HCT116 (cell line): ENCODE measurements at regions not wholly inside any gene's neighbourhood (a gene's known extent, or its start where the extent isn't known, plus 50 kb on each side); places are given as distances from the start of the nearest gene placed in this dataset.

Experiments
- ATAC-seq: fragments of 200-7000 bp; cut with Tn5 transposase; 2 replicates; pipeline ENCODE4 v1.9.1; 2020; ENCODE audit warnings: mild to moderate bottlenecking, moderate library complexity
- BruUV-seq: library from RNA; stranded (reverse); fragments of 400-500 nt; replicated peaks from 2 replicates; lab custom pipeline; 2021; lab: Mats Ljungman, UMichigan
- CTCF ChIA-PET: fragments of 300-600 bp; sonication (Branson Sonifier 250); formaldehyde crosslinking; loops from one replicate; lab custom pipeline; 2021; ENCODE audit warnings: antibody characterized with exemption; lab: Charles Lee
- POLR2A ChIA-PET: fragments of 300-600, 350-600 bp; sonication (Branson Sonifier 250); formaldehyde crosslinking; loops from one replicate; lab custom pipeline; 2021; ENCODE audit warnings: antibody characterized with exemption; lab: Charles Lee
- RAD21 ChIA-PET, 2 experiments: fragments of 300-600 bp; sonication (Branson Sonifier 250); formaldehyde crosslinking; loops; one replicate each; lab custom pipeline; 2023; ENCODE audit warnings: low total read pairs in 2 of 2; ENCODE audit not compliant: uncharacterized antibody in 2 of 2, unreplicated experiment in 2 of 2, low non-redundant PET in 1 of 2; lab: Charles Lee
- DNase-seq: peaks from one replicate; pipeline ENCODE4 v3.0.0-alpha.2; 2010; ENCODE audit warnings: low read depth, low spot score
- H2AFZ ChIP-seq: fragments of 200-600 bp; shearing (Covaris generic), sonication (generic); 2 replicates; pipeline ENCODE4 v1.6.1; 2017; ENCODE audit warnings: low read depth, mixed run types, mixed read lengths, antibody characterized with exemption, low read length; ENCODE audit not compliant: poor library complexity, severe bottlenecking
- H3K27ac ChIP-seq: 2 replicates; pipeline ENCODE4 v1.5.1; 2012; ENCODE audit warnings: low read depth, low read length
- H3K27me3 ChIP-seq: fragments of 200-600 bp; sonication (generic); 2 replicates; pipeline ENCODE4 v1.6.1; 2016; ENCODE audit warnings: mixed run types, low read length, mixed read lengths; ENCODE audit not compliant: insufficient read depth
- H3K36me3 ChIP-seq, 2 experiments: fragments of 200-500 bp in 1 of 2; fragments of 200-600 bp in 1 of 2; sonication (Bioruptor generic) in 1 of 2; sonication (generic) in 1 of 2; 2 replicates each; pipeline versions ENCODE4 v1.5.1 to v1.6.1; 2014 to 2016; ENCODE audit warnings: low read length in 2 of 2, inconsistent platforms in 1 of 2, mixed read lengths in 1 of 2, mixed run types in 1 of 2; ENCODE audit not compliant: insufficient read depth in 2 of 2, control insufficient read depth in 1 of 2
- H3K4me1 ChIP-seq, 2 experiments: fragments of 200-600 bp in 1 of 2; sonication (generic) in 1 of 2; 2 replicates each; pipeline versions ENCODE4 v1.5.1 to v1.6.1; 2012 to 2017; ENCODE audit warnings: low read length in 2 of 2, inconsistent platforms in 1 of 2, mild to moderate bottlenecking in 1 of 2, mixed read lengths in 1 of 2, mixed run types in 1 of 2, moderate library complexity in 1 of 2; ENCODE audit not compliant: insufficient read depth in 2 of 2, control insufficient read depth in 1 of 2
- H3K4me2 ChIP-seq: fragments of 200-600 bp; sonication (generic); 2 replicates; pipeline ENCODE4 v1.6.1; 2017; ENCODE audit warnings: mixed run types, low read length, mixed read lengths
- H3K4me3 ChIP-seq, 2 experiments: fragments of 200-600 bp in 1 of 2; sonication (generic) in 1 of 2; replicated peaks in 1 of 2; 2 replicates each; pipeline ENCODE4 v1.5.1; 2011 to 2016; ENCODE audit warnings: low read length in 2 of 2, control low read depth in 1 of 2, low read depth in 1 of 2, mild to moderate bottlenecking in 1 of 2, mixed read lengths in 1 of 2, mixed run types in 1 of 2
- H3K79me2 ChIP-seq: fragments of 200-600 bp; sonication (generic); 2 replicates; pipeline ENCODE4 v1.6.1; 2017; ENCODE audit warnings: mild to moderate bottlenecking, mixed run types, low read length, moderate library complexity, mixed read lengths; ENCODE audit not compliant: insufficient read depth
- H3K9ac ChIP-seq: fragments of 200-600 bp; sonication (generic); 2 replicates; pipeline ENCODE4 v1.6.1; 2016; ENCODE audit warnings: low read length, mixed read lengths
- H3K9me2 ChIP-seq: fragments of 200-600 bp; sonication (generic), shearing (Covaris generic); 2 replicates; pipeline ENCODE4 v1.6.1; 2017; ENCODE audit warnings: mixed run types, mild to moderate bottlenecking, moderate library complexity; ENCODE audit not compliant: insufficient read depth
- H3K9me3 ChIP-seq, 2 experiments: fragments of 200-500 bp in 1 of 2; fragments of 200-600 bp in 1 of 2; sonication (Bioruptor generic) in 1 of 2; sonication (generic) in 1 of 2; 2 replicates each; pipeline ENCODE4 v1.6.1; 2014 to 2017; ENCODE audit warnings: low read length in 2 of 2, mixed read lengths in 2 of 2, inconsistent platforms in 1 of 2, low read depth in 1 of 2, mild to moderate bottlenecking in 1 of 2, mixed run types in 1 of 2, moderate library complexity in 1 of 2; ENCODE audit not compliant: control insufficient read depth in 1 of 2, insufficient read depth in 1 of 2
- H4K20me1 ChIP-seq: fragments of 200-600 bp; sonication (generic), shearing (Covaris generic); 2 replicates; pipeline ENCODE4 v1.6.1; 2017; ENCODE audit warnings: mixed run types, mild to moderate bottlenecking, moderate library complexity; ENCODE audit not compliant: insufficient read depth
- CBX3 ChIP-seq: IDR thresholded peaks from 2 replicates; pipeline ENCODE4 v1.6.1; 2012; ENCODE audit warnings: low read depth
- CEBPB ChIP-seq: IDR thresholded peaks from 2 replicates; pipeline ENCODE4 v1.6.1; 2012; ENCODE audit warnings: low read depth
- EGR1 ChIP-seq: IDR thresholded peaks from 2 replicates; pipeline ENCODE4 v1.6.1; 2012; ENCODE audit warnings: low read depth
- ELF1 ChIP-seq: IDR thresholded peaks from 2 replicates; pipeline ENCODE4 v1.6.1; 2012; ENCODE audit warnings: low read depth, borderline replicate concordance
- EZH2phosphoT487 ChIP-seq: fragments of 200-600 bp; IDR thresholded peaks from 2 replicates; pipeline ENCODE4 v1.6.1; 2018; ENCODE audit warnings: antibody characterized with exemption, borderline replicate concordance
- POLR2AphosphoS5 ChIP-seq: IDR thresholded peaks from 2 replicates; pipeline ENCODE4 v1.6.1; 2011; ENCODE audit warnings: mild to moderate bottlenecking, low read depth, low read length, moderate library complexity
- SIN3A ChIP-seq: IDR thresholded peaks from 2 replicates; pipeline ENCODE4 v1.6.1; 2012; ENCODE audit warnings: low read depth
- SP1 ChIP-seq: IDR thresholded peaks from 2 replicates; pipeline ENCODE4 v1.6.1; 2012; ENCODE audit warnings: low read depth
- TCF7L2 ChIP-seq: IDR thresholded peaks from 2 replicates; pipeline ENCODE4 v1.7.0; 2011; ENCODE audit warnings: borderline replicate concordance, inconsistent platforms; ENCODE audit not compliant: insufficient read depth, insufficient read length; ENCODE audit errors: extremely low read depth
- YY1 ChIP-seq: IDR thresholded peaks from 2 replicates; pipeline ENCODE4 v1.6.1; 2011; ENCODE audit warnings: low read length, low read depth, moderate library complexity, mild to moderate bottlenecking; ENCODE audit not compliant: insufficient replicate concordance; ENCODE audit errors: extremely low read depth
- ZFX ChIP-seq: fragments of 450-650 bp; IDR thresholded peaks from 2 replicates; pipeline ENCODE4 v1.6.1; 2017
- ZNF274 ChIP-seq: fragments of 200-500 bp; sonication (Bioruptor generic); IDR thresholded peaks from 2 replicates; pipeline ENCODE4 v1.6.1; 2014; ENCODE audit warnings: mild to moderate bottlenecking, low read depth, low read length, inconsistent platforms
- intact Hi-C: fragments of 100-400 bp; cut with micrococcal nuclease; formaldehyde crosslinking; loops from 2 replicates; pipeline ENCODE4 v1.10.0; 2022
- TF ChIP-seq, protein P1 (sequence below): IDR thresholded peaks from 2 replicates; pipeline ENCODE4 v1.6.1; 2012
- TF ChIP-seq, protein P2 (sequence below): IDR thresholded peaks from 2 replicates; pipeline ENCODE4 v1.6.1; 2012; ENCODE audit warnings: low read depth
- TF ChIP-seq, protein P3 (sequence below), 3 experiments: fragments of 200-600 bp in 1 of 3; sonication (generic) in 1 of 3; IDR thresholded peaks in 2 of 3; conservative IDR thresholded peaks in 1 of 3; 2 replicates each; pipeline ENCODE4 v1.5.1; 2012 to 2017; ENCODE audit warnings: low read depth in 2 of 3, low read length in 2 of 3, antibody characterized with exemption in 1 of 3, borderline replicate concordance in 1 of 3, control low read depth in 1 of 3, mild to moderate bottlenecking in 1 of 3, mixed read lengths in 1 of 3, mixed run types in 1 of 3, moderate library complexity in 1 of 3; ENCODE audit not compliant: insufficient read depth in 1 of 3
- TF ChIP-seq, protein P4 (sequence below): IDR thresholded peaks from 2 replicates; pipeline ENCODE4 v1.6.1; 2011; ENCODE audit warnings: mild to moderate bottlenecking, low read length, moderate library complexity; ENCODE audit not compliant: insufficient replicate concordance; ENCODE audit errors: extremely low read depth
- TF ChIP-seq, protein P5 (sequence below): IDR thresholded peaks from 2 replicates; pipeline ENCODE4 v1.6.1; 2012

DNA sequence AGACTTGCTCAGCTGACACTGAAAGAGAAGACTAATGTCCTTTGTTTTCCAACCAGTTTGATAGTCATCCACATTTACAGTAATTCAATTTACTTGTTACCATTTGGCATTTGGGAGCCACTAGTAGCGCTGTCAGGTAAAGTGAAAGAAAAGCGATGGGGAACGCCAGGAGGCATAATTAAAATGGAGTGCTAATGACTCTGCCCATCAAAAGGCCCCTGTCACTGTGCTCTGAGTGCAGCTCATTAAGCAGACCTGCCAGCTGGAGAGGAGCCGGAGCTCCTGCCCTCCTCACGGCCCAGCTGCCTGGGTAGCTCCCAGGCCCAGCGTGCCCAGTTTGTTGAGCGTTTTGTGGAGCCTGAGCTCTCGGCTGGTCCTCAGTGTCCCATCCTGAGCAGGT lies 463.6 kb upstream of the CCDC196 start:
- Histone ChIP-seq H3K36me3 (no peaks in the 10 kb centered on the region), H3K27me3 (no peaks in the 10 kb centered on the region), H3K9me3 (no peaks in the 10 kb centered on the region), H3K27ac (no peak overlapping the region), H3K4me1 (no peaks in the 10 kb centered on the region), H3K4me2 (no peak overlapping the region), H3K9ac (no peak overlapping the region), H3K79me2 (no peaks in the 10 kb centered on the region)
- ChIA-PET RAD21 (no interaction called here), POLR2A (no interaction called here)
- no peak for DNase-seq
- no peak for ATAC-seq
- no TSS peak for BruUV-seq
- TF ChIP-seq, protein P1, sequence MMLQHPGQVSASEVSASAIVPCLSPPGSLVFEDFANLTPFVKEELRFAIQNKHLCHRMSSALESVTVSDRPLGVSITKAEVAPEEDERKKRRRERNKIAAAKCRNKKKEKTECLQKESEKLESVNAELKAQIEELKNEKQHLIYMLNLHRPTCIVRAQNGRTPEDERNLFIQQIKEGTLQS, result no peak
- no peak for TF ChIP-seq TCF7L2
- TF ChIP-seq, protein P2, sequence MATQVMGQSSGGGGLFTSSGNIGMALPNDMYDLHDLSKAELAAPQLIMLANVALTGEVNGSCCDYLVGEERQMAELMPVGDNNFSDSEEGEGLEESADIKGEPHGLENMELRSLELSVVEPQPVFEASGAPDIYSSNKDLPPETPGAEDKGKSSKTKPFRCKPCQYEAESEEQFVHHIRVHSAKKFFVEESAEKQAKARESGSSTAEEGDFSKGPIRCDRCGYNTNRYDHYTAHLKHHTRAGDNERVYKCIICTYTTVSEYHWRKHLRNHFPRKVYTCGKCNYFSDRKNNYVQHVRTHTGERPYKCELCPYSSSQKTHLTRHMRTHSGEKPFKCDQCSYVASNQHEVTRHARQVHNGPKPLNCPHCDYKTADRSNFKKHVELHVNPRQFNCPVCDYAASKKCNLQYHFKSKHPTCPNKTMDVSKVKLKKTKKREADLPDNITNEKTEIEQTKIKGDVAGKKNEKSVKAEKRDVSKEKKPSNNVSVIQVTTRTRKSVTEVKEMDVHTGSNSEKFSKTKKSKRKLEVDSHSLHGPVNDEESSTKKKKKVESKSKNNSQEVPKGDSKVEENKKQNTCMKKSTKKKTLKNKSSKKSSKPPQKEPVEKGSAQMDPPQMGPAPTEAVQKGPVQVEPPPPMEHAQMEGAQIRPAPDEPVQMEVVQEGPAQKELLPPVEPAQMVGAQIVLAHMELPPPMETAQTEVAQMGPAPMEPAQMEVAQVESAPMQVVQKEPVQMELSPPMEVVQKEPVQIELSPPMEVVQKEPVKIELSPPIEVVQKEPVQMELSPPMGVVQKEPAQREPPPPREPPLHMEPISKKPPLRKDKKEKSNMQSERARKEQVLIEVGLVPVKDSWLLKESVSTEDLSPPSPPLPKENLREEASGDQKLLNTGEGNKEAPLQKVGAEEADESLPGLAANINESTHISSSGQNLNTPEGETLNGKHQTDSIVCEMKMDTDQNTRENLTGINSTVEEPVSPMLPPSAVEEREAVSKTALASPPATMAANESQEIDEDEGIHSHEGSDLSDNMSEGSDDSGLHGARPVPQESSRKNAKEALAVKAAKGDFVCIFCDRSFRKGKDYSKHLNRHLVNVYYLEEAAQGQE, result no peak
- TF ChIP-seq, protein P3, sequence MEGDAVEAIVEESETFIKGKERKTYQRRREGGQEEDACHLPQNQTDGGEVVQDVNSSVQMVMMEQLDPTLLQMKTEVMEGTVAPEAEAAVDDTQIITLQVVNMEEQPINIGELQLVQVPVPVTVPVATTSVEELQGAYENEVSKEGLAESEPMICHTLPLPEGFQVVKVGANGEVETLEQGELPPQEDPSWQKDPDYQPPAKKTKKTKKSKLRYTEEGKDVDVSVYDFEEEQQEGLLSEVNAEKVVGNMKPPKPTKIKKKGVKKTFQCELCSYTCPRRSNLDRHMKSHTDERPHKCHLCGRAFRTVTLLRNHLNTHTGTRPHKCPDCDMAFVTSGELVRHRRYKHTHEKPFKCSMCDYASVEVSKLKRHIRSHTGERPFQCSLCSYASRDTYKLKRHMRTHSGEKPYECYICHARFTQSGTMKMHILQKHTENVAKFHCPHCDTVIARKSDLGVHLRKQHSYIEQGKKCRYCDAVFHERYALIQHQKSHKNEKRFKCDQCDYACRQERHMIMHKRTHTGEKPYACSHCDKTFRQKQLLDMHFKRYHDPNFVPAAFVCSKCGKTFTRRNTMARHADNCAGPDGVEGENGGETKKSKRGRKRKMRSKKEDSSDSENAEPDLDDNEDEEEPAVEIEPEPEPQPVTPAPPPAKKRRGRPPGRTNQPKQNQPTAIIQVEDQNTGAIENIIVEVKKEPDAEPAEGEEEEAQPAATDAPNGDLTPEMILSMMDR (IDR thresholded peaks at IDR 0.05 in 2 of 3, conservative IDR thresholded peaks at IDR 0.05 in 1 of 3; ENCODE audit: borderline replicate concordance in 1 of 3, insufficient read depth in 1 of 3, low read depth in 2 of 3, low read length in 2 of 3), result no peak
- TF ChIP-seq EGR1, result no peak
- TF ChIP-seq ZFX, result no peak
- no peak for TF ChIP-seq EZH2phosphoT487
- TF ChIP-seq YY1, result no peak
- no peak for TF ChIP-seq ZNF274
- no peak for TF ChIP-seq ELF1
- TF ChIP-seq SP1, result no peak
- TF ChIP-seq, protein P4, sequence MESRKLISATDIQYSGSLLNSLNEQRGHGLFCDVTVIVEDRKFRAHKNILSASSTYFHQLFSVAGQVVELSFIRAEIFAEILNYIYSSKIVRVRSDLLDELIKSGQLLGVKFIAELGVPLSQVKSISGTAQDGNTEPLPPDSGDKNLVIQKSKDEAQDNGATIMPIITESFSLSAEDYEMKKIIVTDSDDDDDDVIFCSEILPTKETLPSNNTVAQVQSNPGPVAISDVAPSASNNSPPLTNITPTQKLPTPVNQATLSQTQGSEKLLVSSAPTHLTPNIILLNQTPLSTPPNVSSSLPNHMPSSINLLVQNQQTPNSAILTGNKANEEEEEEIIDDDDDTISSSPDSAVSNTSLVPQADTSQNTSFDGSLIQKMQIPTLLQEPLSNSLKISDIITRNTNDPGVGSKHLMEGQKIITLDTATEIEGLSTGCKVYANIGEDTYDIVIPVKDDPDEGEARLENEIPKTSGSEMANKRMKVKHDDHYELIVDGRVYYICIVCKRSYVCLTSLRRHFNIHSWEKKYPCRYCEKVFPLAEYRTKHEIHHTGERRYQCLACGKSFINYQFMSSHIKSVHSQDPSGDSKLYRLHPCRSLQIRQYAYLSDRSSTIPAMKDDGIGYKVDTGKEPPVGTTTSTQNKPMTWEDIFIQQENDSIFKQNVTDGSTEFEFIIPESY, result no peak
- TF ChIP-seq, protein P5, sequence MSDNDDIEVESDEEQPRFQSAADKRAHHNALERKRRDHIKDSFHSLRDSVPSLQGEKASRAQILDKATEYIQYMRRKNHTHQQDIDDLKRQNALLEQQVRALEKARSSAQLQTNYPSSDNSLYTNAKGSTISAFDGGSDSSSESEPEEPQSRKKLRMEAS, result no peak
- no peak for TF ChIP-seq CBX3
- TF ChIP-seq CEBPB, result no peak
- TF ChIP-seq SIN3A, result no peak
- no peak for TF ChIP-seq POLR2AphosphoS5
- TF ChIP-seq, all 23 proteins: peak for 0
- Histone ChIP-seq H3K4me3 (no peak overlapping the region), H2AFZ (no peak overlapping the region), H4K20me1 (no peaks in the 10 kb centered on the region), H3K9me2 (no peaks in the 10 kb centered on the region)
- CTCF ChIA-PET, result no interaction called here
- intact Hi-C loops, result no loop called here
